IMR-90 (cell line): ENCODE measurements at regions not wholly inside any gene's neighbourhood (a gene's known extent, or its start where the extent isn't known, plus 50 kb on each side); places are given as distances from the start of the nearest gene placed in this dataset.
A peak's percentile ranks its signal among the peaks of the same experiment; 100 is the strongest.

Experiments used
- ATAC-seq: fragments of 200-7000 bp; cut with Tn5 transposase; 2 replicates; pipeline ENCODE4 v1.9.1; 2020; ENCODE audit warnings: low read depth, mild to moderate bottlenecking, moderate library complexity
- BruUV-seq: library from RNA; stranded (reverse); fragments of 400-500 nt; replicated peaks from 2 replicates; lab custom pipeline; 2021; lab: Mats Ljungman, UMichigan
- CTCF ChIA-PET: fragments of 300-600 bp; formaldehyde crosslinking; extraction: SDS; loops from one replicate; lab custom pipeline; 2021; ENCODE audit warnings: antibody characterized with exemption; lab: Yijun Ruan, JAX
- POLR2A ChIA-PET: fragments of 300-600 bp; sonication (Branson Sonifier 250); formaldehyde crosslinking; loops from one replicate; lab custom pipeline; 2022; ENCODE audit warnings: antibody characterized with exemption; ENCODE audit not compliant: unreplicated experiment; lab: Charles Lee
- DNase-seq: peaks from one replicate; pipeline ENCODE4 v3.0.0; 2013
- H2AFZ ChIP-seq: replicated peaks from 2 replicates; pipeline ENCODE3; 2013; ENCODE audit warnings: low read length, mild to moderate bottlenecking; ENCODE audit not compliant: poor library complexity
- H2AK5ac ChIP-seq: 2 replicates; pipeline ENCODE4 v1.6.1; 2013; ENCODE audit warnings: low read depth, low read length, inconsistent platforms
- H2AK9ac ChIP-seq: replicated peaks from 2 replicates; pipeline ENCODE3; 2013; ENCODE audit warnings: mild to moderate bottlenecking, low read depth, low read length, moderate library complexity; ENCODE audit not compliant: poor library complexity
- H2BK120ac ChIP-seq: 2 replicates; pipeline ENCODE4 v1.6.1; 2013; ENCODE audit warnings: low read depth, low read length, inconsistent platforms
- H2BK15ac ChIP-seq: 3 replicates; pipeline ENCODE4 v1.6.1; 2013; ENCODE audit warnings: low read depth, low read length, inconsistent platforms
- H2BK20ac ChIP-seq: 2 replicates; pipeline ENCODE4 v1.6.1; 2013; ENCODE audit warnings: low read depth, mild to moderate bottlenecking, inconsistent platforms, low read length, moderate library complexity
- H2BK5ac ChIP-seq: 2 replicates; pipeline ENCODE4 v1.6.1; 2013; ENCODE audit warnings: mild to moderate bottlenecking, low read depth, low read length, inconsistent platforms; ENCODE audit not compliant: poor library complexity, severe bottlenecking
- H3K14ac ChIP-seq: replicated peaks from 2 replicates; pipeline ENCODE4 v1.6.1; 2013; ENCODE audit warnings: low read depth, low read length, inconsistent platforms
- H3K18ac ChIP-seq: 2 replicates; pipeline ENCODE4 v1.6.1; 2013; ENCODE audit warnings: low read depth, low read length, control low read depth
- H3K23ac ChIP-seq: 2 replicates; pipeline ENCODE4 v1.6.1; 2013; ENCODE audit warnings: low read depth, low read length, inconsistent platforms
- H3K27ac ChIP-seq: 2 replicates; pipeline ENCODE4 v1.5.1; 2013; ENCODE audit warnings: mild to moderate bottlenecking, control low read depth, low read length; ENCODE audit not compliant: insufficient read depth
- H3K27me3 ChIP-seq: 2 replicates; pipeline ENCODE4 v1.6.1; 2013; ENCODE audit warnings: low read length; ENCODE audit not compliant: control insufficient read depth, insufficient read depth
- H3K36me3 ChIP-seq: 2 replicates; pipeline ENCODE4 v1.6.1; 2013; ENCODE audit warnings: low read length, mixed read lengths; ENCODE audit not compliant: control insufficient read depth, insufficient read depth
- H3K4ac ChIP-seq: 2 replicates; pipeline ENCODE4 v1.6.1; 2013; ENCODE audit warnings: low read depth, low read length, inconsistent platforms
- H3K4me1 ChIP-seq: 2 replicates; pipeline ENCODE4 v1.6.1; 2013; ENCODE audit warnings: low read length, mixed read lengths; ENCODE audit not compliant: control insufficient read depth, insufficient read depth
- H3K4me2 ChIP-seq: 2 replicates; pipeline ENCODE4 v1.6.1; 2013; ENCODE audit warnings: low read depth, mild to moderate bottlenecking, control low read depth, low read length, moderate library complexity
- H3K4me3 ChIP-seq: 2 replicates; pipeline ENCODE4 v1.5.1; 2013; ENCODE audit warnings: low read depth, mild to moderate bottlenecking, control low read depth, low read length, moderate library complexity; ENCODE audit not compliant: insufficient read depth
- H3K56ac ChIP-seq: 2 replicates; pipeline ENCODE4 v1.6.1; 2013; ENCODE audit warnings: low read length, inconsistent platforms; ENCODE audit not compliant: insufficient read depth; ENCODE audit errors: extremely low read depth
- H3K79me1 ChIP-seq, 2 experiments: 2 replicates each; pipeline ENCODE4 v1.6.1; 2013; ENCODE audit warnings: low read length in 2 of 2, inconsistent platforms in 1 of 2, low read depth in 1 of 2
- H3K9ac ChIP-seq: 2 replicates; pipeline ENCODE4 v1.6.1; 2013; ENCODE audit warnings: low read depth, low read length, control low read depth
- H3K9me1 ChIP-seq: 2 replicates; pipeline ENCODE4 v1.6.1; 2013; ENCODE audit warnings: low read length, inconsistent platforms; ENCODE audit not compliant: insufficient read depth
- H3K9me3 ChIP-seq: 2 replicates; pipeline ENCODE4 v1.6.1; 2013; ENCODE audit warnings: low read length; ENCODE audit not compliant: control insufficient read depth, insufficient read depth
- H4K20me1 ChIP-seq: 2 replicates; pipeline ENCODE4 v1.6.1; 2013; ENCODE audit warnings: low read length, inconsistent platforms; ENCODE audit not compliant: insufficient read depth
- H4K5ac ChIP-seq: 2 replicates; pipeline ENCODE4 v1.6.1; 2013; ENCODE audit warnings: mild to moderate bottlenecking, low read depth, low read length, control low read depth
- H4K8ac ChIP-seq, 2 experiments: 2 replicates each; pipeline ENCODE4 v1.6.1; 2013; ENCODE audit warnings: low read depth in 2 of 2, low read length in 2 of 2, control low read depth in 1 of 2, inconsistent platforms in 1 of 2
- H4K91ac ChIP-seq: 2 replicates; pipeline ENCODE4 v1.6.1; 2013; ENCODE audit warnings: low read depth, low read length, inconsistent platforms; ENCODE audit not compliant: insufficient read depth
- MAFK ChIP-seq: IDR thresholded peaks from 2 replicates; pipeline ENCODE4 v1.6.1; 2012; ENCODE audit warnings: low read depth, low read length, improper control_type of control experiment
- USF2 ChIP-seq: fragments of 150-350 bp; IDR thresholded peaks from 2 replicates; pipeline ENCODE4 v1.6.1; 2017; ENCODE audit warnings: mild to moderate bottlenecking, antibody characterized with exemption, low read length, low read depth
- WGBS, 2 experiments: methylation state at CpG; one replicate each; pipeline versions ENCODE4 v1.1.5 to v1.1.7; 2013; ENCODE audit warnings: missing lambda C conversion rate in 2 of 2; ENCODE audit not compliant: insufficient read length in 1 of 2; ENCODE audit errors: extremely low coverage in 2 of 2; 5-methylcytosine and 5-hydroxymethylcytosine counted together
- dilution Hi-C: fragments of 300-500 bp; cut with HindIII; formaldehyde crosslinking; loops from one replicate; pipeline ENCODE4 v1.14.3; 2018; ENCODE audit warnings: low sequenced_read_pairs; ENCODE audit not compliant: unreplicated experiment
- in situ Hi-C: fragments of 300-500 bp; cut with MboI; formaldehyde crosslinking; loops from 3 replicates; pipeline ENCODE4 v1.14.3; 2019; ENCODE audit warnings: low sequenced_read_pairs, inconsistent platforms, mixed read lengths
- intact Hi-C: fragments of 100-400 bp; cut with micrococcal nuclease; formaldehyde crosslinking; loops from 2 replicates; pipeline ENCODE4 v1.10.0; 2022

GRCh38 chrX:96386325-96386724, 298.3 kb upstream of the DIAPH2 start:
- BruUV-seq, result no TSS peak
- ATAC-seq (no peak), DNase-seq (no peak)
- Histone ChIP-seq H4K5ac (no peak overlapping the region), H2BK20ac (no peak overlapping the region), H3K9me1 (no peaks in the 10 kb centered on the region), H3K4me3 (no peak overlapping the region), H3K27ac (no peak overlapping the region), H2BK5ac (no peak overlapping the region), H3K56ac (no peak overlapping the region), H3K9ac (no peak overlapping the region), H2AFZ (no peak overlapping the region), H3K4ac (no peak overlapping the region), H3K14ac (no peak overlapping the region), H4K8ac (no peak overlapping the region), H2AK5ac (no peak overlapping the region), H3K27me3 (no peaks in the 10 kb centered on the region), H3K18ac (no peak overlapping the region), H3K4me1 (peaks cover 2% of the 10 kb centered on the region; the same call in 1 of the 2 replicates), H2BK15ac (no peak overlapping the region), H3K79me1 (no peaks in the 10 kb centered on the region), H3K36me3 (no peaks in the 10 kb centered on the region), H3K9me3 (no peaks in the 10 kb centered on the region), H3K4me2 (no peak overlapping the region), H4K20me1 (no peaks in the 10 kb centered on the region), H2BK120ac (no peak overlapping the region), H4K91ac (no peak overlapping the region), H3K23ac (no peak overlapping the region), H2AK9ac (no peak overlapping the region)
- dilution Hi-C loops, result no loop called here
- no CpG with 5 or more reads among the region's 3 CpGs for whole genome bisulfite sequencing, 2 experiments
- TF ChIP-seq USF2, result no peak
- TF ChIP-seq MAFK, result peak; percentile 97
- in situ Hi-C loops, result no loop called here
- CTCF ChIA-PET, result no interaction called here
- intact Hi-C loops, result no loop called here
- POLR2A ChIA-PET, result no interaction called here
